HPDE6-E6E7 (cell line): ENCODE measurements at regions not wholly inside any gene's neighbourhood (a gene's known extent, or its start where the extent isn't known, plus 50 kb on each side); places are given as distances from the start of the nearest gene placed in this dataset.
"Not testable (repeated sequence)": the region's sequence is repeated elsewhere in the genome, so short reads cannot be mapped to it uniquely, and the experiment has no call there.

Experiments
- DNase-seq: peaks from one replicate; pipeline ENCODE4 v3.0.0; 2011; ENCODE audit warnings: missing footprints; ENCODE audit errors: extremely low spot score

- no peak for DNase-seq
Measured at GRCh38 chr4:92232566-92232965, 71.2 kb upstream of the GRID2 start.

DNA sequence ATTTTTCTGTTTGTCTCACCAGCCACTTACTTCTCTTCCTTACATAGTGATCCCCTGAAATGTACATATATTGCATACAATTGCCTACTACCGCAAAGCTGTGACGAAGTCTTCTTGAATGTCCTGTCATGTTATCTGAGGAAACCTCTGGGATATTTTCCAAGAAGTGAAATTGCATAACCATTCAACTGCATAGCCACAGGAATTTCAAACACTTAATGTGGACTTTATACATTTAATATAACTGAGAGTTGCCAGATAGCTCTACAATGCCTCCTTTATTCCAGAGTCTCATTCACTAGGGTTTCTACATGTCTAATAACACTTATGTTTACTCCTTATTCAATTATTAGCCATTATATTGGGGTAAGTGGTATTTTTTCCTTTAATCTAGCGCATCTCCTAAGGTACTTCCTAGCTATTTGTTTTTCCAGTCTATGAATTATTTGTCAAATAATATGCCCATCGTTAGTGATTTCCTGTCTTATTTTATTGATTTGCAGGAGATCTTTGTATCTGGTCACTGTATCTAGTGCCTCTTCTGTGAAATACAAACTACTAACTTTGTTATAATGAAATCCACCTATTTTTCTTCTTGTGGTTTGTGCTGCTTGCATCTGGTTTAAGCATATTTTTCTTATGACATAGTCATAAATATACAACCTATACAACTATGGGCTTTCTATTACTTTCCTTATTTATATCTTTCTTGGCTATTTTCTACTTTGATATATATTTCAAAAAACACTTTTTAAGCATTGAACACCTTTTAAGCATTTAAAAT, 69.2 kb upstream of the GRID2 start:
- DNase-seq: peak; percentile 56

GRCh38 chr4:92235731-92236130, 68.0 kb upstream of the GRID2 start:
- DNase-seq: no peak

- DNase-seq: no peak
Measured at GRCh38 chr4:92236877-92237276, 66.9 kb upstream of the GRID2 start.

DNA sequence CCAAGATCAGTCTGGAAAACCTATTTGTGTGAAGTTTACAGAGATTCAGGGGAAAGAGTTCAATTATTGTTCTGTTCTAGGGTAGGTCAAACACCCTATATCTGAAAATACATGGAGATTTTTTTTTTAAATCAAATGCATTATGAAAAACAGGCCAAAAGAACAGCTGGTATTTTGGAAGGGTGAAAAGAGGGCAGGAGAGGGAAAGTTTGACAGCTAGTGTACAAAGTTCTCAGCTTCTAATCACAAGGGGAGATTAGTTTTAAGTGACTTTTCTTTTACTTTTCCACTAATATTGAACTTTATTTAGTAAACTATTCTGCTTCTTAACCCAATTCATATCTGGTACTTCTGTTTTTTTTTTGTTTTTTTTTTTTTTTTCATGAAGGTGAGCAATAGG, 66.2 kb upstream of the GRID2 start:
- no peak for DNase-seq

DNA sequence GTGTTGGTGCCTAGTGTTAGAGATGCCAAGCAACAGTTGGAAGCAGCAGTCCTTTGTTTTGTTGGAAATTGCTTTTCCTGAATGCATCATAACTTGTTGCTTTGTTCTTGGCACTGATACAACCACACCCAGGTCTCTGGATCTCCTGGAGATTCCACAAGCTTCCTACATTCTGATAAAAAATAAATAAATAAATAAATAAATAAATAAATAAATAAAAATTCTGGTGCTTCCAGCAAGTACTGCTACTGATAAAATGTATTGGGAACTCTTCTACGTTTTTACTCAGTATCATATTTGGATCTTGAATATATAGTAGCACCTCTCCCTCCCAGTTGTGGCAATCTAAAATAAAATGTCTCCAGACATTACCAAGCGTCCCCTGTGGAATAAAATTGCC, 62.7 kb upstream of the GRID2 start:
- DNase-seq: no peak

- no peak for DNase-seq
Measured at GRCh38 chr4:92246384-92246783, 57.4 kb upstream of the GRID2 start.

DNA sequence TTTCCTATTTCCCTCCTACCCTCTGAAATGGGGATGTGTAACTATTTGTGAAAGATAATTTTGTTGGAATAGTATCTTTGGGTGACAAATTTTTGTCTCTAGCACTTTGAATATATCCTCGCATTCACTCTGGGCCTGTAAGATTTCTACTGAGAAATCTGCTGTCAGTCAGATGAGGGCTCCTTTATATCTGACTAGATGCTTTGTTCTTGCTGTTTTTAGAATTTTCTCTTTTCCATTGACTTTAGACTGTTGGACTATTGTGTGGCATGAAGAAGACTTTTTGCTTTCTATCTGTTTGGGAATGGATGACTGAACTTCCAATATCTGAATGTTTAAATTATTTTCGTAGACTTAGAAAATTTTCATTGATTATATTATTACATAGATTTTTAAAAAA, 54.2 kb upstream of the GRID2 start:
- DNase-seq: no peak

DNA sequence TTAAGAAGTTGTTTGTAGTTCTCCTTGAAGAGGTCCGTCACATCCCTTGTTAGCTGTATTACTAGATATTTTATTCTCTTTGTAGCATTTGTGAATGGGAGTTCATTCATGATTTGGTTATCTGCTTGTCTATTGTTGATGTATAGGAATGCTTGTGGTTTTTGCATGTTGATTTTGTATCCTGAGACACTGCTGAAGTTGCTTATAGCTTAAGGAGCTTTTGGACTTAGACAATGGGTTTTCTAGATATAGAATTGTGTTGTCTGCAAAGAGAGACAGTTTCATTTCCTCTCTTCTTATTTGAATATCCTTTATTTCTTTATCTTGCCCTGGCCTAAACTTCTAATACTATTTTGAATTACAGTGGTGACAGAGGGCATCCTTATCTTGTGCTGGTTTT, 52.1 kb upstream of the GRID2 start:
- no peak for DNase-seq

- DNase-seq: not testable (repeated sequence)
Measured at GRCh38 chr4:92252358-92252757, 51.4 kb upstream of the GRID2 start.

GRCh38 chr4:92252846-92253245, 50.9 kb upstream of the GRID2 start:
- DNase-seq: no peak

DNA sequence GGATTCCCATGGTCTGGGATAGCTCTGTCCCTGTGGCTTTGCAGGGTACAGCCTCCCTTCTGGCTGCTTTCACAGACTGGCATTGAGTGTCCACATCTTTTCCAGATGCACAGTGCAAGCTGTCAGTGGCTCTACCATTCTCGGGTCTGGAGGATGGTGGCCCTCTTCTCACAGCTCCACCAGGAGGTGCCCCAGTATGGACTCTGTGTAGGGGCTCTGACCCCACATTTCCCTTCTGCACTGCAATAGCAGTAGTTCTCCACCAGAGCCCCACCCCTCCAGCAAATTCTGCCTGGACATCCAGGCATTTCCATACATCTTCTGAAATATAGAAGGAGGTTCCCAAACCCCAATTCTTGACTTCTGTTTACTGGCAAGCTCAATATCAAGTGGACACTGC, 50.2 kb upstream of the GRID2 start:
- DNase-seq: no peak
